MM.1S (cell line): ENCODE measurements at regions not wholly inside any gene's neighbourhood (a gene's known extent, or its start where the extent isn't known, plus 50 kb on each side); places are given as distances from the start of the nearest gene placed in this dataset.
"Not testable (repeated sequence)": the region's sequence is repeated elsewhere in the genome, so short reads cannot be mapped to it uniquely, and the experiment has no call there.

ENCODE experiments used
- DNase-seq: peaks from one replicate; pipeline ENCODE4 v3.0.0-alpha.2; 2015
- H2AFZ ChIP-seq: fragments of 300-600 bp; sonication (generic); 2 replicates; pipeline ENCODE4 v1.6.0; 2016; ENCODE audit warnings: antibody characterized with exemption, low read length
- H3F3A ChIP-seq: fragments of 300-600 bp; sonication (generic); 2 replicates; pipeline ENCODE4 v1.6.1; 2016; ENCODE audit warnings: mild to moderate bottlenecking, antibody characterized with exemption, low read length, moderate library complexity, mixed read lengths; ENCODE audit not compliant: insufficient read depth
- H3K27ac ChIP-seq: fragments of 300-600 bp; sonication (generic); 2 replicates; pipeline ENCODE4 v1.5.1; 2016; ENCODE audit warnings: mild to moderate bottlenecking, low read length
- H3K27me3 ChIP-seq: fragments of 300-600 bp; sonication (generic); replicated peaks from 2 replicates; pipeline ENCODE4 v1.6.0; 2016; ENCODE audit warnings: low read length; ENCODE audit not compliant: insufficient read depth
- H3K36me3 ChIP-seq: fragments of 300-600 bp; sonication (generic); replicated peaks from 2 replicates; pipeline ENCODE4 v1.6.1; 2016; ENCODE audit warnings: mild to moderate bottlenecking, low read length, mixed read lengths; ENCODE audit not compliant: insufficient read depth
- H3K4me1 ChIP-seq: fragments of 300-600 bp; sonication (generic); 2 replicates; pipeline ENCODE4 v1.6.1; 2016; ENCODE audit warnings: low read length, mixed read lengths
- H3K4me2 ChIP-seq: fragments of 300-600 bp; sonication (generic); 2 replicates; pipeline ENCODE4 v1.6.0; 2016; ENCODE audit warnings: low read depth, low read length
- H3K4me3 ChIP-seq: fragments of 300-600 bp; sonication (generic); 2 replicates; pipeline ENCODE4 v1.5.1; 2016; ENCODE audit warnings: low read length, mixed read lengths
- H3K79me2 ChIP-seq: fragments of 300-600 bp; sonication (generic); 2 replicates; pipeline ENCODE4 v1.6.1; 2016; ENCODE audit warnings: mixed run types, low read length, mixed read lengths
- H3K9ac ChIP-seq: fragments of 300-600 bp; sonication (generic); 2 replicates; pipeline ENCODE4 v1.6.1; 2016; ENCODE audit warnings: low read length, mixed read lengths
- H3K9me2 ChIP-seq: fragments of 300-600 bp; sonication (generic); replicated peaks from 2 replicates; pipeline ENCODE4 v1.6.1; 2016; ENCODE audit warnings: mild to moderate bottlenecking, low read length, mixed read lengths; ENCODE audit not compliant: insufficient read depth
- H3K9me3 ChIP-seq: fragments of 300-600 bp; sonication (generic); replicated peaks from 2 replicates; pipeline ENCODE4 v1.6.1; 2016; ENCODE audit warnings: mild to moderate bottlenecking, low read length, mixed read lengths; ENCODE audit not compliant: insufficient read depth
- H4K20me1 ChIP-seq: fragments of 300-600 bp; sonication (generic); 2 replicates; pipeline ENCODE4 v1.6.1; 2016; ENCODE audit warnings: mild to moderate bottlenecking, low read length, moderate library complexity, mixed read lengths; ENCODE audit not compliant: insufficient read depth
- CTCF ChIP-seq: fragments of 300-600 bp; sonication (generic); IDR thresholded peaks from 2 replicates; pipeline ENCODE4 v1.5.1; 2016; ENCODE audit warnings: antibody characterized with exemption, low read length, mixed read lengths
- EZH2 ChIP-seq: fragments of 300-600 bp; sonication (generic); optimal IDR thresholded peaks from 2 replicates; pipeline ENCODE3; 2017; ENCODE audit warnings: low read depth, mild to moderate bottlenecking, antibody characterized with exemption, low read length, mixed read lengths
- EZH2phosphoT487 ChIP-seq: fragments of 300-600 bp; sonication (generic); IDR thresholded peaks from 2 replicates; pipeline ENCODE4 v1.6.1; 2018; ENCODE audit warnings: antibody characterized with exemption, low read length

DNA sequence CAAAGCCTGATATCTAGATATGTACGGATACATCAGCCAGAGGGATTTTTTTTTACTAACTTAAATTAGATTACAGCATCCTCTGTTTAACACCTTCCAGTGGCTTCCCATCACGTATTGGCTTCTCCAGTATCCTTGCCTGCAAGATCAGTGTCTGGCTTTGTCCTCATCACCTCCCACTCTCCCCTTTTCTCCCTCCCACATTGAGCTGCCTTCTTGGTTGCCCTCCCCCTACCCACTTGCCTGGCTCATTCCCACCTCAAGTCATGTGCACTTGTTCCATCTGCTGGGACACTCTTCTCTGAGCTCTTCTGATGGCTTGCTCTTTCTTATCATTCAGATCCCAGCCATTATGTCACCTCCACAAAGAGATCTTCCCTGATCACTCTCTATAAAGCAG is 75.9 kb upstream of the NALF2 start:
- Histone ChIP-seq H3K27ac (no peak overlapping the region), H3K4me1 (no peaks in the 10 kb centered on the region), H3F3A (no peaks in the 10 kb centered on the region), H3K9me3 (no peaks in the 10 kb centered on the region), H3K9me2 (no peaks in the 10 kb centered on the region), H2AFZ (no peak overlapping the region), H3K79me2 (no peaks in the 10 kb centered on the region), H3K36me3 (no peaks in the 10 kb centered on the region), H4K20me1 (no peaks in the 10 kb centered on the region), H3K4me2 (no peak overlapping the region), H3K4me3 (no peak overlapping the region), H3K27me3 (no peaks in the 10 kb centered on the region), H3K9ac (no peak overlapping the region)
- no peak for TF ChIP-seq EZH2
- no peak for TF ChIP-seq CTCF
- TF ChIP-seq EZH2phosphoT487: no peak
- DNase-seq: no peak

DNA sequence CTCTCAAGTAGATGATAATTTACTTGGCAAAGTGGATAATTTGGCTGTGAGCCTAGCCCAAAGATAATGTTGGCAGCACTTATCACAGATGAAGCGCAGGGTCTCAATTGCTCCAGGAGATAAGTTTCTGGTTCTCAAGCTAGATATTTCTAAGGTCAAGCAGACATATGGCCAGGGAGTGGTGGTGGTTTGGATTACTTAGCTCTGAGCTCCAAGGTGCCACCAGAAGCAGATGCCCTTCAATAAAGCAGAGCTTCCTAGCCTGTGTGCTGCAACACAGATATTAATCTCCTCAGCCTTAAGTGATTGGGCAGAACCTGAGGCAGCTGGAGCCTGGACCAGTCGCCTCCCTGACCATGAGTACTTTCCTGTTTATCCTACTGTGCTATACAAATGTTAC is 79.2 kb upstream of the NALF2 start:
- no peak for TF ChIP-seq EZH2phosphoT487
- no peak for TF ChIP-seq CTCF
- no peak for TF ChIP-seq EZH2
- no peak overlapping the region for H3K4me3 ChIP-seq
- DNase-seq: no peak
- H3K4me2 ChIP-seq: no peak overlapping the region
- H3K79me2 ChIP-seq: no peaks in the 10 kb centered on the region
- no peaks in the 10 kb centered on the region for H4K20me1 ChIP-seq
- no peaks in the 10 kb centered on the region for H3K4me1 ChIP-seq
- no peak overlapping the region for H3K27ac ChIP-seq
- H3K9me2 ChIP-seq: no peaks in the 10 kb centered on the region
- no peaks in the 10 kb centered on the region for H3K27me3 ChIP-seq
- H3K9ac ChIP-seq: no peak overlapping the region
- H3K36me3 ChIP-seq: no peaks in the 10 kb centered on the region
- no peak overlapping the region for H2AFZ ChIP-seq
- no peaks in the 10 kb centered on the region for H3K9me3 ChIP-seq
- H3F3A ChIP-seq: no peaks in the 10 kb centered on the region

DNA sequence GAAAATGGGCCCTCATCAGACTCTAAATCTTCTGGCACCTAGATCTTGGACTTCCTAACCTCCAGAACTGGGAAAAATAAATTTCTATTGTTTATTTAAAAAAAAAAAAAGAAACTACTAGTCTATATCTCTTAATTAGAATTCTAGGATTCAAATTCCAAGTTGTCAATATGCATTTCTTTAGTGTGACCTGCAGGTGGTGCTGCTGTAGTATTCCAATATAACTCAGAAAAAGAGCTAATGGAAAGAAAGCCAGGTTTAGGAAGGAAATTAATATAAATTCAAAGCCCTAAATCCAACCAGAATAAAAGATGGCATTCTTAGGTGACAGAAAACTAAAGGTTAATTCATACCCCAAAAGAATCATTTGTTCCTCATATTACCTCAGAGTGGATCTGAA is 80.0 kb upstream of the NALF2 start:
- H3K9me2 ChIP-seq: no peaks in the 10 kb centered on the region
- H3F3A ChIP-seq: no peaks in the 10 kb centered on the region
- no peak overlapping the region for H3K4me3 ChIP-seq
- no peaks in the 10 kb centered on the region for H3K36me3 ChIP-seq
- H3K9ac ChIP-seq: no peak overlapping the region
- H3K79me2 ChIP-seq: no peaks in the 10 kb centered on the region
- no peak overlapping the region for H3K27ac ChIP-seq
- H3K4me1 ChIP-seq: no peaks in the 10 kb centered on the region
- no peaks in the 10 kb centered on the region for H4K20me1 ChIP-seq
- H3K27me3 ChIP-seq: no peaks in the 10 kb centered on the region
- no peaks in the 10 kb centered on the region for H3K9me3 ChIP-seq
- TF ChIP-seq EZH2phosphoT487 (no peak), CTCF (peak; percentile 15)
- DNase-seq: no peak
- H2AFZ ChIP-seq: no peak overlapping the region
- no peak overlapping the region for H3K4me2 ChIP-seq

DNA sequence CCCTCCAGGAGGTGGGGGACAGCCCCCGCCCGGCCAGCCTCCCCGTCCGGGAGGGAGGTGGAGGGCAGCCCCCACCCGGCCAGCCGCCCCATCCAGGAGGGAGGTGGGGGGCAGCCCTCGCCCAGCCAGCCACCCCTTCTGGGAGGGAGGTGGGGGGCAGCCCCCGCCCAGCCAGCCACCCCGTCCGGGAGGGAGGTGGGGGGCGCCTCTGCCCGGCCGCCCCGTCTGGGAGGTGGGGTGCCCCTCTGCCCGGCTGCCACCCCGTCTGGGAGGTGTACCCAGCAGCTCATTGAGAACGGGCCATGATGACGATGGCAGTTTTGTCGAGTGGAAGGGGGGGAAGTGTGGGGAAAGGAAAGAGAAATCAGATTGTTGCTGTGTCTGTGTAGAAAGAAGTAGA is 81.9 kb upstream of the NALF2 start:
- DNase-seq, H4K20me1 ChIP-seq, H3K9me2 ChIP-seq, H3K4me1 ChIP-seq, H2AFZ ChIP-seq, H3K4me2 ChIP-seq, H3K36me3 ChIP-seq, H3K27me3 ChIP-seq, H3F3A ChIP-seq, H3K27ac ChIP-seq, H3K9ac ChIP-seq, H3K4me3 ChIP-seq, H3K79me2 ChIP-seq, H3K9me3 ChIP-seq: not testable (repeated sequence)
